GM12878 (cell line): ENCODE measurements at regions not wholly inside any gene's neighbourhood (a gene's known extent, or its start where the extent isn't known, plus 50 kb on each side); places are given as distances from the start of the nearest gene placed in this dataset.
"Not testable (repeated sequence)": the region's sequence is repeated elsewhere in the genome, so short reads cannot be mapped to it uniquely, and the experiment has no call there.

ENCODE experiments used
- HDAC2 ChIP-seq: fragments of 200-600 bp; sonication (generic); IDR thresholded peaks from 2 replicates; pipeline ENCODE4 v1.6.1; 2017
- USF2 ChIP-seq: IDR thresholded peaks from 2 replicates; pipeline ENCODE4 v1.6.1; 2011; ENCODE audit warnings: low read depth, low read length, improper control_type of control experiment, borderline replicate concordance

DNA sequence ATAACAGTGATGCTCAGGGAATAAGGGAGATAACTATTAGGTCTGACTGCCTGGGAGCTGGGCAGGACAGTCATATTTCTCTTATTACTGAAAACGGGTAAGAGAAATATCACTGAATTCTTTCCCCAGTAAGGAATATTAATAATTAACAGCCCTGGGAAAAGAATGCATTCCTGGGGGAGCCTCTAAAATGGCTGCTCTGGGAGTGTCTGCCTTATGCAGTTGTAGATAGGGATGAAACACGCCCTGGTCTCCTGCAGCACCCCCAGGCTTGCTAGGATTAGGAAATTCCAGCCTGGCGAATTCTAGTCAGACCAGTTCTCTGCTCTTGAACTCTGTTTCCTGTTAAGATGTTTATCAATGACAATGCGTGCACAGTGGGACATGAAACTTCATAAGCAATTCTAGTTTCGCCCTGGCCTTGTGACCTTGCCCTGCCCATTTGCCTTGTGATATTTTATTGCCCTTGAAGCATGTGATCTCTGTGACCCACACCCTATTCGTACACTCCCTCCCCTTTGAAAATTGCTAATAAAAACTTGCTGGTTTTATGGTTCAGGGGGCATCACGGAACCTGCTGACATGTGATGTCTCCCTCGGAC is 170.6 kb upstream of the NABP1 start:
- not testable (repeated sequence) for TF ChIP-seq HDAC2, USF2
